KG1 (cell line): ENCODE measurements at regions not wholly inside any gene's neighbourhood (a gene's known extent, or its start where the extent isn't known, plus 50 kb on each side); places are given as distances from the start of the nearest gene placed in this dataset.

Experiments
- DNase-seq: peaks from one replicate; lab custom pipeline; 2025; lab: John Stamatoyannopoulos, UW

GRCh38 chr18:24530630-24531111 is 70.2 kb downstream of the HRH4 start:
- DNase-seq: peak; percentile 65

GRCh38 chr18:24534271-24534670 is 73.8 kb downstream of the HRH4 start:
- no peak for DNase-seq

GRCh38 chr18:24534737-24535136 is 74.3 kb downstream of the HRH4 start:
- no peak for DNase-seq

GRCh38 chr18:24535527-24536295 is 75.3 kb downstream of the HRH4 start:
- no peak for DNase-seq

- DNase-seq: no peak
Observed at GRCh38 chr18:24536326-24536725, 75.9 kb downstream of the HRH4 start.

GRCh38 chr18:24536834-24537233 is 76.4 kb downstream of the HRH4 start:
- no peak for DNase-seq

- DNase-seq: no peak
Observed at GRCh38 chr18:24538414-24539264, 78.2 kb downstream of the HRH4 start.

GRCh38 chr18:24539866-24540617 is 79.6 kb downstream of the HRH4 start:
- no peak for DNase-seq

- DNase-seq: no peak
Observed at GRCh38 chr18:24540896-24541295, 80.5 kb downstream of the HRH4 start.

GRCh38 chr18:24543086-24543794 is 82.8 kb downstream of the HRH4 start:
- no peak for DNase-seq

- no peak for DNase-seq
Observed at GRCh38 chr18:24543795-24544498, 83.5 kb downstream of the HRH4 start.

- DNase-seq: no peak
Observed at GRCh38 chr18:24544949-24545348, 84.5 kb downstream of the HRH4 start.

- no peak for DNase-seq
Observed at GRCh38 chr18:24545651-24546050, 85.2 kb downstream of the HRH4 start.

- no peak for DNase-seq
Observed at GRCh38 chr18:24546307-24546706, 85.9 kb downstream of the HRH4 start.

GRCh38 chr18:24548583-24548982 is 88.1 kb downstream of the HRH4 start:
- no peak for DNase-seq

GRCh38 chr18:24552218-24552617 is 91.8 kb downstream of the HRH4 start:
- DNase-seq: no peak

- no peak for DNase-seq
Observed at GRCh38 chr18:24553571-24554285, 93.3 kb downstream of the HRH4 start.

GRCh38 chr18:24558403-24558802 is 98.0 kb downstream of the HRH4 start:
- DNase-seq: no peak

GRCh38 chr18:24559526-24559925 is 99.1 kb downstream of the HRH4 start:
- no peak for DNase-seq

- DNase-seq: no peak
Observed at GRCh38 chr18:24560511-24560981, 100.1 kb downstream of the HRH4 start.
